ENCODE measurements at regions not wholly inside any gene's neighbourhood (a gene's known extent, or its start where the extent isn't known, plus 50 kb on each side); places are given as distances from the start of the nearest gene placed in this dataset.

DNA sequence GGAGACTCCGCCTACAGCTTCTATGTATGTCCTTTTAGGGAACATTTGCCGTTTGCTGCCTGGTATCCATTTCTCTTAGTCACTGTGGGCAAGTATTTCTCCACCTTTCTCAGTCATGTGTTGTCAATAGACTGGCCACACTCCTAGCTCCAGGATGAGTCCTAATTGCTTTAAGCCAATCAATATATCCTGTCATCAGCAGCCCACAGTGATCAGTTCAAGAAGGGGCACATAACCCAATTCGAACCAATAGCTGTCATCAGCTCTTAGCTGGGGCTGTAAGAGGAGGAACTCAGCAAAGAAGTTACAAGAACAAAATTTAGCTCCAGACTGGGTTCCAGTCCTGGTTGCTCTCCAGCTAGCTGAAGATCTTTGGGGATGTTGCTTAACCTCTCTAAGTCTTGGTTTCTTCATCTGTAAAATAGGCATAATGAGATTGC lies 70.7 kb upstream of the MAN2A1 start:
- 89% methylated on average over 3 of the region's 3 CpGs for WGBS
- DNase-seq (ENCODE audit: low spot score), result no peak
- Histone ChIP-seq H3K4me3 (ENCODE audit: low read depth in 1 of 3, low read length in 3 of 3) (no peak overlapping the region), H3K4me1 (ENCODE audit: control insufficient read depth in 4 of 4, insufficient read depth in 4 of 4, low read length in 3 of 4) (no peaks in the 10 kb centered on the region), H3K9ac (ENCODE audit: low read depth in 1 of 2, low read length in 2 of 2) (no peak overlapping the region), H3K27ac (ENCODE audit: low read depth in 1 of 2, low read length in 2 of 2) (no peak overlapping the region), H3K27me3 (ENCODE audit: control insufficient read depth in 4 of 4, insufficient read depth in 4 of 4, low read length in 3 of 4) (no peaks in the 10 kb centered on the region), H3K9me3 (ENCODE audit: control insufficient read depth in 4 of 4, low read length in 3 of 4) (no peaks in the 10 kb centered on the region), H3K36me3 (ENCODE audit: control insufficient read depth in 4 of 4, insufficient read depth in 3 of 4, low read depth in 1 of 4, low read length in 3 of 4) (no peaks in the 10 kb centered on the region)
- no peak for TF ChIP-seq YY1 (IDR thresholded peaks at IDR 0.05)
- no peak for TF ChIP-seq EGR1 (IDR thresholded peaks at IDR 0.05; ENCODE audit: low read depth in 2 of 2)
- no peak for TF ChIP-seq NR2F2 (IDR thresholded peaks at IDR 0.05)
- TF ChIP-seq GABPA (IDR thresholded peaks at IDR 0.05 in 1 of 2, conservative IDR thresholded peaks at IDR 0.05 in 1 of 2), result no peak
- TF ChIP-seq, protein P1, sequence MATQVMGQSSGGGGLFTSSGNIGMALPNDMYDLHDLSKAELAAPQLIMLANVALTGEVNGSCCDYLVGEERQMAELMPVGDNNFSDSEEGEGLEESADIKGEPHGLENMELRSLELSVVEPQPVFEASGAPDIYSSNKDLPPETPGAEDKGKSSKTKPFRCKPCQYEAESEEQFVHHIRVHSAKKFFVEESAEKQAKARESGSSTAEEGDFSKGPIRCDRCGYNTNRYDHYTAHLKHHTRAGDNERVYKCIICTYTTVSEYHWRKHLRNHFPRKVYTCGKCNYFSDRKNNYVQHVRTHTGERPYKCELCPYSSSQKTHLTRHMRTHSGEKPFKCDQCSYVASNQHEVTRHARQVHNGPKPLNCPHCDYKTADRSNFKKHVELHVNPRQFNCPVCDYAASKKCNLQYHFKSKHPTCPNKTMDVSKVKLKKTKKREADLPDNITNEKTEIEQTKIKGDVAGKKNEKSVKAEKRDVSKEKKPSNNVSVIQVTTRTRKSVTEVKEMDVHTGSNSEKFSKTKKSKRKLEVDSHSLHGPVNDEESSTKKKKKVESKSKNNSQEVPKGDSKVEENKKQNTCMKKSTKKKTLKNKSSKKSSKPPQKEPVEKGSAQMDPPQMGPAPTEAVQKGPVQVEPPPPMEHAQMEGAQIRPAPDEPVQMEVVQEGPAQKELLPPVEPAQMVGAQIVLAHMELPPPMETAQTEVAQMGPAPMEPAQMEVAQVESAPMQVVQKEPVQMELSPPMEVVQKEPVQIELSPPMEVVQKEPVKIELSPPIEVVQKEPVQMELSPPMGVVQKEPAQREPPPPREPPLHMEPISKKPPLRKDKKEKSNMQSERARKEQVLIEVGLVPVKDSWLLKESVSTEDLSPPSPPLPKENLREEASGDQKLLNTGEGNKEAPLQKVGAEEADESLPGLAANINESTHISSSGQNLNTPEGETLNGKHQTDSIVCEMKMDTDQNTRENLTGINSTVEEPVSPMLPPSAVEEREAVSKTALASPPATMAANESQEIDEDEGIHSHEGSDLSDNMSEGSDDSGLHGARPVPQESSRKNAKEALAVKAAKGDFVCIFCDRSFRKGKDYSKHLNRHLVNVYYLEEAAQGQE (IDR thresholded peaks at IDR 0.05), result no peak
- TF ChIP-seq MAX (IDR thresholded peaks at IDR 0.05), result no peak
- no peak for TF ChIP-seq JUND (IDR thresholded peaks at IDR 0.05)
- TF ChIP-seq SP1 (IDR thresholded peaks at IDR 0.05), result no peak
- TF ChIP-seq, protein P2, sequence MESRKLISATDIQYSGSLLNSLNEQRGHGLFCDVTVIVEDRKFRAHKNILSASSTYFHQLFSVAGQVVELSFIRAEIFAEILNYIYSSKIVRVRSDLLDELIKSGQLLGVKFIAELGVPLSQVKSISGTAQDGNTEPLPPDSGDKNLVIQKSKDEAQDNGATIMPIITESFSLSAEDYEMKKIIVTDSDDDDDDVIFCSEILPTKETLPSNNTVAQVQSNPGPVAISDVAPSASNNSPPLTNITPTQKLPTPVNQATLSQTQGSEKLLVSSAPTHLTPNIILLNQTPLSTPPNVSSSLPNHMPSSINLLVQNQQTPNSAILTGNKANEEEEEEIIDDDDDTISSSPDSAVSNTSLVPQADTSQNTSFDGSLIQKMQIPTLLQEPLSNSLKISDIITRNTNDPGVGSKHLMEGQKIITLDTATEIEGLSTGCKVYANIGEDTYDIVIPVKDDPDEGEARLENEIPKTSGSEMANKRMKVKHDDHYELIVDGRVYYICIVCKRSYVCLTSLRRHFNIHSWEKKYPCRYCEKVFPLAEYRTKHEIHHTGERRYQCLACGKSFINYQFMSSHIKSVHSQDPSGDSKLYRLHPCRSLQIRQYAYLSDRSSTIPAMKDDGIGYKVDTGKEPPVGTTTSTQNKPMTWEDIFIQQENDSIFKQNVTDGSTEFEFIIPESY (IDR thresholded peaks at IDR 0.05), result no peak
- TF ChIP-seq FOXA1 (IDR thresholded peaks at IDR 0.05), result no peak
- TF ChIP-seq, protein P3, sequence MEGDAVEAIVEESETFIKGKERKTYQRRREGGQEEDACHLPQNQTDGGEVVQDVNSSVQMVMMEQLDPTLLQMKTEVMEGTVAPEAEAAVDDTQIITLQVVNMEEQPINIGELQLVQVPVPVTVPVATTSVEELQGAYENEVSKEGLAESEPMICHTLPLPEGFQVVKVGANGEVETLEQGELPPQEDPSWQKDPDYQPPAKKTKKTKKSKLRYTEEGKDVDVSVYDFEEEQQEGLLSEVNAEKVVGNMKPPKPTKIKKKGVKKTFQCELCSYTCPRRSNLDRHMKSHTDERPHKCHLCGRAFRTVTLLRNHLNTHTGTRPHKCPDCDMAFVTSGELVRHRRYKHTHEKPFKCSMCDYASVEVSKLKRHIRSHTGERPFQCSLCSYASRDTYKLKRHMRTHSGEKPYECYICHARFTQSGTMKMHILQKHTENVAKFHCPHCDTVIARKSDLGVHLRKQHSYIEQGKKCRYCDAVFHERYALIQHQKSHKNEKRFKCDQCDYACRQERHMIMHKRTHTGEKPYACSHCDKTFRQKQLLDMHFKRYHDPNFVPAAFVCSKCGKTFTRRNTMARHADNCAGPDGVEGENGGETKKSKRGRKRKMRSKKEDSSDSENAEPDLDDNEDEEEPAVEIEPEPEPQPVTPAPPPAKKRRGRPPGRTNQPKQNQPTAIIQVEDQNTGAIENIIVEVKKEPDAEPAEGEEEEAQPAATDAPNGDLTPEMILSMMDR (IDR thresholded peaks at IDR 0.05; ENCODE audit: low read depth, low read length, missing input control), result no peak
- TF ChIP-seq FOXA2 (IDR thresholded peaks at IDR 0.05), result no peak
- TF ChIP-seq RXRA (IDR thresholded peaks at IDR 0.05), result no peak
- TF ChIP-seq TAF1 (conservative IDR thresholded peaks at IDR 0.05), result no peak
- no peak for TF ChIP-seq ATF3 (IDR thresholded peaks at IDR 0.05)
- TF ChIP-seq RAD21 (IDR thresholded peaks at IDR 0.05), result no peak
- TF ChIP-seq HNF4G (IDR thresholded peaks at IDR 0.05), result no peak
- TF ChIP-seq HNF4A (conservative IDR thresholded peaks at IDR 0.05), result no peak
